GM12864 (cell line): ENCODE measurements at regions not wholly inside any gene's neighbourhood (a gene's known extent, or its start where the extent isn't known, plus 50 kb on each side); places are given as distances from the start of the nearest gene placed in this dataset.

Experiments used
- DNase-seq: peaks from one replicate; pipeline ENCODE4 v3.0.0-alpha.2; 2011; ENCODE audit warnings: low read depth
- H3K4me3 ChIP-seq: 2 replicates; pipeline ENCODE4 v1.5.1; 2011; ENCODE audit warnings: mild to moderate bottlenecking, low read depth, low read length, control low read depth
- TF ChIP-seq, protein P1 (sequence below): IDR thresholded peaks from 2 replicates; pipeline ENCODE4 v1.5.1; 2011; ENCODE audit warnings: low read depth, mild to moderate bottlenecking, moderate library complexity, low read length, control low read depth, inconsistent platforms; ENCODE audit errors: missing control alignments

DNA sequence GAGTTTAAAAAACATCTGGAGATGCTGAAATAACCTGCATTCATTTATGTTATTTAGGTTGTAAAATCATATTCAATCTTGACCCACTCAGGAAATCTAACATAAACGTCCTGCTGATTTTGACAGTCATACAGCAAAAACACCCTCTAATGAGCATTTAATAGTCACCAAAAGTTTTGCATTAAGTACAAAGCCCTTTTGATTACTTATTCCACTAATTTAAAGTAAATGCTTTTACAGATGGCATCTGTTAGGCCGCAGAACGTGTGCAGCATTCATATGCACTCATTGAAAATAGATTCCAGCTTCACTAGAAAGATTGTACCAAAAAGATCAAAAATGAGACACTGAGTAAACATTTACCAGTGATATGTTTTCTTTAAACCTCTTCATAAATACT, 1295.1 kb downstream of the EFNB2 start:
- TF ChIP-seq, protein P1, sequence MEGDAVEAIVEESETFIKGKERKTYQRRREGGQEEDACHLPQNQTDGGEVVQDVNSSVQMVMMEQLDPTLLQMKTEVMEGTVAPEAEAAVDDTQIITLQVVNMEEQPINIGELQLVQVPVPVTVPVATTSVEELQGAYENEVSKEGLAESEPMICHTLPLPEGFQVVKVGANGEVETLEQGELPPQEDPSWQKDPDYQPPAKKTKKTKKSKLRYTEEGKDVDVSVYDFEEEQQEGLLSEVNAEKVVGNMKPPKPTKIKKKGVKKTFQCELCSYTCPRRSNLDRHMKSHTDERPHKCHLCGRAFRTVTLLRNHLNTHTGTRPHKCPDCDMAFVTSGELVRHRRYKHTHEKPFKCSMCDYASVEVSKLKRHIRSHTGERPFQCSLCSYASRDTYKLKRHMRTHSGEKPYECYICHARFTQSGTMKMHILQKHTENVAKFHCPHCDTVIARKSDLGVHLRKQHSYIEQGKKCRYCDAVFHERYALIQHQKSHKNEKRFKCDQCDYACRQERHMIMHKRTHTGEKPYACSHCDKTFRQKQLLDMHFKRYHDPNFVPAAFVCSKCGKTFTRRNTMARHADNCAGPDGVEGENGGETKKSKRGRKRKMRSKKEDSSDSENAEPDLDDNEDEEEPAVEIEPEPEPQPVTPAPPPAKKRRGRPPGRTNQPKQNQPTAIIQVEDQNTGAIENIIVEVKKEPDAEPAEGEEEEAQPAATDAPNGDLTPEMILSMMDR: no peak
- DNase-seq: no peak
- H3K4me3 ChIP-seq: no peak overlapping the region

DNA sequence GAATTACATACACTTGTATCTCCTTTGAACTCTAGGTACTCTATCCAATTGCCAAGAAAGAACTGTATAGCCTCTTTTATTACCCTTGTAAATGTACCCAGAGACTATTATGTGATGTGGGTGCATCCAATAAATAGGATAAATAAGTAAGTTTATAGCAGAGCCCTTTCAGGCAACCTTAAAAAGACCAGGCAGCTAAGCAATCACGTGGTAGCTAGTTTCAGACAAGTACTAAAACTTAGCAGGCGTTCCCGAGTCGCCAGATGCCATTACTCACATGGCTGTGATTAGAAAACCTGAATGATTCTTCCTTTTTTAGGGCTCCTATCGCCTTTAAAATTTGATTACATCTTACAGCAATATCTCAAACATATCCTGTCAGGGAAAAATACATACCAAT, 1303.0 kb downstream of the EFNB2 start:
- TF ChIP-seq, protein P1: no peak
- no peak overlapping the region for H3K4me3 ChIP-seq
- no peak for DNase-seq

DNA sequence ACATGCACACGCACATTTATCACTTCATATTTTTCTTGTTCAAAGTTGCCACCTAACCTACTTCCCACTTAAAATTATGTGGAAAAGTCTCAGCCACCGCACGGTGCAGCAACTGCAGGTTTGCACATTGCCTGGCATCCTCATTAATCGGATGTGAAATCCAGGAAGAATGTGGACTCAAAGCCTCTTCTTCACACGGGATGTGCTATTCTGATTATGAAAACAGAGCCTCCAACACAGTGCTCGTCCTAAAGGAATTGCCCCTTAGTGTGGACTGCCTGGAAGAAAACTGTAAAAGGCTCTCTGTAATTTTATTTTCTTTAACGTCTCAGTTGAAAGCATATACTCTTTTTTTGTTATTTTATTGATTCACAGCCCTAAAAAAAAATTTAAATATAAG, 1303.5 kb downstream of the EFNB2 start:
- no peak for DNase-seq
- TF ChIP-seq, protein P1: no peak
- no peak overlapping the region for H3K4me3 ChIP-seq

DNA sequence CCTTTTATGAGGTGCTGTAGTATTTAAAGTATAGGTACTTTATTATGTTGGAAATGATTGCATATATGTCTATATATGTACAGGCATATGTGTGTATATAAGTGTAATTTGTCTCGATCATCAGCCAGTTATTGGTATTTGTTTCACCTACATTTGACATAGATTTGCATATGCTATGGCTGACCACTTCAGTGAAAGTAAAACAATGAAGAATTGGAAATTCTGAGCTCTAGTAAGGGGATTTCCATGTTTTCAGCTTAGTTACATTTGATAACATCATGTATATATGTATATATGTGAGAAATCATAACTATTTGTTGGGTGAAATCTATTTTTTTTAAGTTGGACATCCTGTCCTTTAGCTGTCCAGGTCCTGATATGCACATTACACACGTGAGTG, 1303.9 kb downstream of the EFNB2 start:
- TF ChIP-seq, protein P1: no peak

DNA sequence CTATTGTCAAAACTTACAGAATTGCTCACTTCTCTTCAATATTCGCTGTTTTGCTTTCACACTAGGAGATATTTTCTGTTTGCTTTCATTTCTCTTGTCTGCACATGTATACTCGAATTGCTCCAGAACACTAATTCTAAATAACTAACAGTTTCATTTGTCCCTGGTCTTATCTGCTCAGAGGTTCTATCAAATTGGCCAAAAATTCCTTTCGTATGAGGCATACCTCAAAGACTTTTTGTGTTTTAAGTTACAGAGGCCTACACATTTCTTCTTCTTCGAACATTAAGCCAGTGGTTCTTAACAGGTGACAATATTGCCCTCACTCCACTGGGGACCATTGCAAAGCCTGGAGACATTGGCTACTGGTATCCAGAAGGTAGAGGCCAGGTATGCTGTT, 1314.6 kb downstream of the EFNB2 start:
- H3K4me3 ChIP-seq: no peak overlapping the region

More for the DNA sequence above, 1303.9 kb downstream of the EFNB2 start:
- no peak for DNase-seq
- H3K4me3 ChIP-seq: no peak overlapping the region

DNA sequence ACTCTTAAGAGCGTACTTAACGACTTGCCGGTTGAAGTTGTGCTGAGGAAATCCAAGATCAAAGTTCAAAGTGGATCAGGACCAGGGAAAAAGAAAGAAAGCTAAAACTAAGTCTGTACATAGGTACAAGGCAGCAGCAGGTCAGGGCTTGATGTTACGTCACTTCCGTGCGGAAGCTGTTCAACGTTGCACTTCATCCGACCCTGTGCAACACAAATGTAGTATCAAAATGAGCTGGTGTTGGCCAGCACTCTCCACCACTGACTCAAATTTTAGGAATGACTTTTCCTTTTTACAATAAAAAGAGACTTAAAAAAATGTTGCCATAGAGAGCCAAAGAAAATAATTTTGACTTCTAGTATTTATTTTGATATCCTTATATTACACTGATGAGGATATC, 1315.4 kb downstream of the EFNB2 start:
- no peak for DNase-seq
- TF ChIP-seq, protein P1: no peak
- no peak overlapping the region for H3K4me3 ChIP-seq

More for the DNA sequence above, 1314.6 kb downstream of the EFNB2 start:
- TF ChIP-seq, protein P1: no peak
- no peak for DNase-seq

DNA sequence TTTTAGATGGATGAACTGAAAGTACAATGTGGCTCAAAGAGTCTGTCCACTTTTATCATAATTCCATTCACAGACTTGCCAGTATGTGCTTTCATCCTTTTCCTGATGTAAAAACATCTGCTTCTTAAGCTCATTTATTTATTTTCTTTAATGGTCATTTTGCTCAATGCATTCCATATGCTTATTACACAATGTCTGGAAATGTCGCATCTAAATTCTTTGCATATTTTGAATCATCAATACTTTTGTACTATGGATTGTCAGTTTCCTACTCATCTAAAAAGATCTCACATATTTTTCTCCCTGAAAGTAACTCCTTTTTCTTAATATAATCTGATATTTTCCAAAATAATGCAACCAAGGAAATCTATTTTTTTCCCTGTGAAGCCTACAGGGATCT, 1315.8 kb downstream of the EFNB2 start:
- TF ChIP-seq, protein P1: no peak
- no peak overlapping the region for H3K4me3 ChIP-seq
- no peak for DNase-seq
